Astrocyte (in vitro differentiated cells and primary cell): ENCODE measurements at regions not wholly inside any gene's neighbourhood (a gene's known extent, or its start where the extent isn't known, plus 50 kb on each side); places are given as distances from the start of the nearest gene placed in this dataset.
"Not testable (repeated sequence)": the region's sequence is repeated elsewhere in the genome, so short reads cannot be mapped to it uniquely, and the experiment has no call there.

Source experiments
- DNase-seq: peaks from one replicate; pipeline ENCODE4 v3.0.0-alpha.2; 2010; ENCODE audit warnings: low read depth
- FAIRE-seq: peaks from 2 replicates; lab custom pipeline; 2011; peaks lifted over from hg19 to GRCh38; lab: Jason Lieb, UNC
- H2AFZ ChIP-seq: 2 replicates; pipeline ENCODE4 v1.6.0; 2012; ENCODE audit warnings: low read depth, low read length, inconsistent platforms
- H3K27ac ChIP-seq: 2 replicates; pipeline ENCODE4 v1.5.1; 2011; ENCODE audit warnings: low read depth, low read length, inconsistent platforms
- H3K27me3 ChIP-seq: 2 replicates; pipeline ENCODE4 v1.6.0; 2011; ENCODE audit warnings: low read length, inconsistent platforms; ENCODE audit not compliant: insufficient read depth
- H3K36me3 ChIP-seq: 2 replicates; pipeline ENCODE4 v1.5.1; 2011; ENCODE audit warnings: low read length, inconsistent platforms; ENCODE audit not compliant: insufficient read depth
- H3K4me1 ChIP-seq: 2 replicates; pipeline ENCODE4 v1.5.1; 2011; ENCODE audit warnings: low read length, inconsistent platforms; ENCODE audit not compliant: insufficient read depth
- H3K4me2 ChIP-seq: 2 replicates; pipeline ENCODE4 v1.6.0; 2012; ENCODE audit warnings: low read length, inconsistent platforms
- H3K4me3 ChIP-seq: 2 replicates; pipeline ENCODE4 v1.5.1; 2011; ENCODE audit warnings: low read depth, mild to moderate bottlenecking, low read length, inconsistent platforms; ENCODE audit not compliant: insufficient read depth
- H3K79me2 ChIP-seq: 2 replicates; pipeline ENCODE4 v1.6.0; 2012; ENCODE audit warnings: mild to moderate bottlenecking, low read length, inconsistent platforms; ENCODE audit not compliant: insufficient read depth
- H3K9ac ChIP-seq: 2 replicates; pipeline ENCODE4 v1.6.0; 2012; ENCODE audit warnings: mild to moderate bottlenecking, low read length, inconsistent platforms
- H3K9me3 ChIP-seq: 2 replicates; pipeline ENCODE4 v1.5.1; 2012; ENCODE audit warnings: low read depth, mild to moderate bottlenecking, low read length, inconsistent platforms; ENCODE audit not compliant: insufficient read depth
- H4K20me1 ChIP-seq: 2 replicates; pipeline ENCODE4 v1.6.0; 2012; ENCODE audit warnings: low read length, inconsistent platforms; ENCODE audit not compliant: insufficient read depth
- H3K27ac Mint-ChIP-seq: one replicate; pipeline ENCODE4 v1.8.0; 2021; ENCODE audit warnings: mild to moderate bottlenecking, mixed read lengths; ENCODE audit not compliant: unreplicated experiment
- H3K27me3 Mint-ChIP-seq: one replicate; pipeline ENCODE4 v1.8.0; 2021; ENCODE audit warnings: low read depth, mixed read lengths; ENCODE audit not compliant: unreplicated experiment
- H3K36me3 Mint-ChIP-seq: one replicate; pipeline ENCODE4 v1.8.0; 2021; ENCODE audit warnings: low read depth, mixed read lengths; ENCODE audit not compliant: unreplicated experiment
- H3K4me1 Mint-ChIP-seq: one replicate; pipeline ENCODE4 v1.8.0; 2021; ENCODE audit warnings: low read depth, mixed read lengths; ENCODE audit not compliant: unreplicated experiment
- H3K4me3 Mint-ChIP-seq: one replicate; pipeline ENCODE4 v1.8.0; 2021; ENCODE audit warnings: mild to moderate bottlenecking, moderate library complexity, mixed read lengths; ENCODE audit not compliant: unreplicated experiment
- H3K9me3 Mint-ChIP-seq: one replicate; pipeline ENCODE4 v1.8.0; 2021; ENCODE audit warnings: mild to moderate bottlenecking, mixed read lengths; ENCODE audit not compliant: unreplicated experiment
- EZH2 ChIP-seq: IDR thresholded peaks from 2 replicates; pipeline ENCODE4 v1.6.1; 2012; ENCODE audit warnings: mild to moderate bottlenecking, low read length, inconsistent platforms; ENCODE audit not compliant: insufficient read depth
- TF ChIP-seq, protein P1 (sequence below): IDR thresholded peaks from 2 replicates; pipeline ENCODE4 v1.5.1; 2011; ENCODE audit warnings: low read depth, mild to moderate bottlenecking, inconsistent platforms, low read length, moderate library complexity; ENCODE audit not compliant: insufficient read depth

DNA sequence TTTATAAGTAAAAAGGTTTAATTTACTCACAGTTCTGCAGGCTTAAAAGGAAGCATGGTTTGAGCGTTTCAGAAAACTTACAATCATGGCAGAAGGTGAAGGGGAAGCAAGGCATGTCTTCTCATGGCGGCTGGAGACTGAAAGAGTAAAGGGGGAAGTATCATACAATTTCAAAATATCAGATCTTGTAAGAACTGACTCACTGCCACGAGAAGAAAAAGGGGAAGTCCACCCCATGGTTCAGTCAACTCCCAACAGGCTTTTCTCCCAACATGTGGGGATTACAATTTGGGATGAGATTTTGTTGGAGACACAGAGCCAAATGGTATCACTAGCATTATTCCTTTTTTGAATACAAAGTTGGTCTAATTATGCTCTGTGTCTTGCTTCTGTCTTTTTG lies 627.9 kb upstream of the ST8SIA4 start:
- H4K20me1 ChIP-seq = no peaks in the 10 kb centered on the region
- Mint-ChIP-seq H3K27ac (no peak overlapping the region), H3K36me3 (no peaks in the 10 kb centered on the region), H3K9me3 (peaks cover 6% of the 10 kb centered on the region), H3K4me1 (no peaks in the 10 kb centered on the region), H3K4me3 (no peak overlapping the region), H3K27me3 (no peaks in the 10 kb centered on the region)
- no peak for TF ChIP-seq EZH2
- TF ChIP-seq, protein P1, sequence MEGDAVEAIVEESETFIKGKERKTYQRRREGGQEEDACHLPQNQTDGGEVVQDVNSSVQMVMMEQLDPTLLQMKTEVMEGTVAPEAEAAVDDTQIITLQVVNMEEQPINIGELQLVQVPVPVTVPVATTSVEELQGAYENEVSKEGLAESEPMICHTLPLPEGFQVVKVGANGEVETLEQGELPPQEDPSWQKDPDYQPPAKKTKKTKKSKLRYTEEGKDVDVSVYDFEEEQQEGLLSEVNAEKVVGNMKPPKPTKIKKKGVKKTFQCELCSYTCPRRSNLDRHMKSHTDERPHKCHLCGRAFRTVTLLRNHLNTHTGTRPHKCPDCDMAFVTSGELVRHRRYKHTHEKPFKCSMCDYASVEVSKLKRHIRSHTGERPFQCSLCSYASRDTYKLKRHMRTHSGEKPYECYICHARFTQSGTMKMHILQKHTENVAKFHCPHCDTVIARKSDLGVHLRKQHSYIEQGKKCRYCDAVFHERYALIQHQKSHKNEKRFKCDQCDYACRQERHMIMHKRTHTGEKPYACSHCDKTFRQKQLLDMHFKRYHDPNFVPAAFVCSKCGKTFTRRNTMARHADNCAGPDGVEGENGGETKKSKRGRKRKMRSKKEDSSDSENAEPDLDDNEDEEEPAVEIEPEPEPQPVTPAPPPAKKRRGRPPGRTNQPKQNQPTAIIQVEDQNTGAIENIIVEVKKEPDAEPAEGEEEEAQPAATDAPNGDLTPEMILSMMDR = no peak
- H3K27me3 ChIP-seq = no peaks in the 10 kb centered on the region
- no peaks in the 10 kb centered on the region for H3K4me1 ChIP-seq
- no peaks in the 10 kb centered on the region for H3K36me3 ChIP-seq
- H2AFZ ChIP-seq = no peak overlapping the region
- FAIRE-seq = no peak
- H3K9ac ChIP-seq = no peak overlapping the region
- no peak for DNase-seq
- H3K4me3 ChIP-seq = no peak overlapping the region
- H3K79me2 ChIP-seq = no peaks in the 10 kb centered on the region
- H3K27ac ChIP-seq = no peak overlapping the region
- H3K4me2 ChIP-seq = no peak overlapping the region
- H3K9me3 ChIP-seq = no peaks in the 10 kb centered on the region

DNA sequence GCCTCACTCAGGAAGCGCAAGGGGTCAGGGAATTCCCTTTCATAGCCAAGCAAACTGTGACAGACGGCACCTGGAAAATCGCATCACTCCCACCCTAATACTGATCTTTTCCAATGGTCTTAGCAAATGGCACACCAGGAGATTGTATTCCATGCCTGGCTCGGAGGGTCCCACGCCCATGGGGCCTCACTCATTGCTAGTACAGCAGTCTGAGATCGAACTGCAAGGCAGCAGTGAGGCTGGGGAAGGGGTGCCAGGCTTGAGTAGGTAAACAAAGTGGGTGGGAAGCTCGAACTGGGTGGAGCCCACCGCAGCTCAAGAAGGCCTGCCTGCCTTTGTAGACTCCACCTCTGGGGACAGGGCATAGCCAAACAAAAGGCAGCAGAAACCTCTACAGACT lies 626.0 kb upstream of the ST8SIA4 start:
- not testable (repeated sequence) for FAIRE-seq, H3K4me1 ChIP-seq, H3K27me3 ChIP-seq, H3K4me2 ChIP-seq, H2AFZ ChIP-seq, H3K27ac Mint-ChIP-seq, H3K4me3 Mint-ChIP-seq, H3K9me3 ChIP-seq, H3K9me3 Mint-ChIP-seq, H3K36me3 ChIP-seq, H3K9ac ChIP-seq, H4K20me1 ChIP-seq, H3K36me3 Mint-ChIP-seq, H3K79me2 ChIP-seq, DNase-seq, H3K27me3 Mint-ChIP-seq, H3K4me1 Mint-ChIP-seq, H3K4me3 ChIP-seq, H3K27ac ChIP-seq

- no peaks in the 10 kb centered on the region for H3K27me3 Mint-ChIP-seq
- no peak overlapping the region for H3K27ac Mint-ChIP-seq
- Histone ChIP-seq H3K79me2 (no peaks in the 10 kb centered on the region), H2AFZ (no peak overlapping the region), H3K27ac (no peak overlapping the region), H3K9ac (no peak overlapping the region), H3K4me3 (no peak overlapping the region), H3K36me3 (no peaks in the 10 kb centered on the region), H3K27me3 (no peaks in the 10 kb centered on the region), H4K20me1 (no peaks in the 10 kb centered on the region), H3K4me2 (no peak overlapping the region), H3K9me3 (no peaks in the 10 kb centered on the region), H3K4me1 (no peaks in the 10 kb centered on the region)
- H3K9me3 Mint-ChIP-seq = no peaks in the 10 kb centered on the region
- no peak for DNase-seq
- no peak overlapping the region for H3K4me3 Mint-ChIP-seq
- H3K36me3 Mint-ChIP-seq = no peaks in the 10 kb centered on the region
- TF ChIP-seq, protein P1 = no peak
- no peak for TF ChIP-seq EZH2
- no peaks in the 10 kb centered on the region for H3K4me1 Mint-ChIP-seq
- FAIRE-seq = no peak
Measured at GRCh38 chr5:101520417-101520816, 617.3 kb upstream of the ST8SIA4 start.
